ENCODE measurements at regions not wholly inside any gene's neighbourhood (a gene's known extent, or its start where the extent isn't known, plus 50 kb on each side); places are given as distances from the start of the nearest gene placed in this dataset.

- Mint-ChIP-seq H3K27ac (no peak overlapping the region), H3K36me3 (peaks cover 0 to 7% (median 0%) of the 10 kb centered on the region in 3 donors), H3K4me1 (peaks cover 0 to 1% of the 10 kb centered on the region in 2 donors), H3K9me3 (peaks cover 5 to 22% (median 9%) of the 10 kb centered on the region in 6 donors), H3K27me3 (ENCODE audit: low read depth in 3 of 3) (peaks cover 0 to 3% (median 0%) of the 10 kb centered on the region in 3 donors), H3K4me3 (no peak overlapping the region)
- DNase-seq: no peak
Measured at GRCh38 chr21:19992540-19992939, 1005.7 kb upstream of the NCAM2 start.

- H3K9me3 Mint-ChIP-seq: peaks cover 5 to 24% (median 9%) of the 10 kb centered on the region in 6 donors
- peaks cover 0 to under 1% (median 0%) of the 10 kb centered on the region in 3 donors for H3K36me3 Mint-ChIP-seq
- peaks cover 0 to 1% of the 10 kb centered on the region in 2 donors for H3K4me1 Mint-ChIP-seq
- DNase-seq: no peak
- H3K4me3 Mint-ChIP-seq: no peak overlapping the region
- no peak overlapping the region for H3K27ac Mint-ChIP-seq
- no peaks in the 10 kb centered on the region for H3K27me3 Mint-ChIP-seq (ENCODE audit: low read depth in 3 of 3)
Measured at GRCh38 chr21:19993268-19993667, 1004.9 kb upstream of the NCAM2 start.

- H3K4me1 Mint-ChIP-seq: peaks cover 0 to 1% of the 10 kb centered on the region in 2 donors
- peaks cover 0 to 4% (median 0%) of the 10 kb centered on the region in 3 donors for H3K36me3 Mint-ChIP-seq
- DNase-seq: no peak
- H3K4me3 Mint-ChIP-seq: no peak overlapping the region
- peaks cover 5 to 38% (median 9%) of the 10 kb centered on the region in 6 donors for H3K9me3 Mint-ChIP-seq
- no peak overlapping the region for H3K27ac Mint-ChIP-seq
- H3K27me3 Mint-ChIP-seq (ENCODE audit: low read depth in 3 of 3): no peaks in the 10 kb centered on the region
Measured at GRCh38 chr21:19995253-19995652, 1003.0 kb upstream of the NCAM2 start.

GRCh38 chr21:19998453-19998852, 999.8 kb upstream of the NCAM2 start:
- Mint-ChIP-seq H3K4me1 (peaks cover 0 to 1% of the 10 kb centered on the region in 2 donors), H3K27me3 (ENCODE audit: low read depth in 3 of 3) (no peaks in the 10 kb centered on the region), H3K4me3 (no peak overlapping the region), H3K27ac (no peak overlapping the region), H3K9me3 (peaks cover 0 to 32% (median 5%) of the 10 kb centered on the region in 6 donors), H3K36me3 (peaks cover 0 to 4% (median 0%) of the 10 kb centered on the region in 3 donors)
- DNase-seq: no peak

- H3K4me1 Mint-ChIP-seq: peaks cover 0 to 1% of the 10 kb centered on the region in 2 donors
- no peaks in the 10 kb centered on the region for H3K27me3 Mint-ChIP-seq (ENCODE audit: low read depth in 3 of 3)
- H3K4me3 Mint-ChIP-seq: no peak overlapping the region
- no peak for DNase-seq
- peaks cover 0 to 4% (median 0%) of the 10 kb centered on the region in 3 donors for H3K36me3 Mint-ChIP-seq
- H3K9me3 Mint-ChIP-seq: peaks cover 0 to 32% (median 5%) of the 10 kb centered on the region in 6 donors
- H3K27ac Mint-ChIP-seq: no peak overlapping the region
Measured at GRCh38 chr21:19999369-20000272, 998.6 kb upstream of the NCAM2 start.

GRCh38 chr21:20004367-20004766, 993.8 kb upstream of the NCAM2 start:
- no peaks in the 10 kb centered on the region for H3K27me3 Mint-ChIP-seq (ENCODE audit: low read depth in 3 of 3)
- H3K36me3 Mint-ChIP-seq: no peaks in the 10 kb centered on the region
- peaks cover 0 to 11% (median 4%) of the 10 kb centered on the region in 6 donors for H3K9me3 Mint-ChIP-seq
- no peak overlapping the region for H3K27ac Mint-ChIP-seq
- H3K4me3 Mint-ChIP-seq: no peak overlapping the region
- no peak for DNase-seq
- no peaks in the 10 kb centered on the region for H3K4me1 Mint-ChIP-seq

GRCh38 chr21:20010691-20011200, 987.5 kb upstream of the NCAM2 start:
- Mint-ChIP-seq H3K36me3 (no peaks in the 10 kb centered on the region), H3K4me3 (no peak overlapping the region), H3K4me1 (no peaks in the 10 kb centered on the region), H3K27me3 (ENCODE audit: low read depth in 3 of 3) (no peaks in the 10 kb centered on the region), H3K9me3 (peaks cover 0 to 11% (median 4%) of the 10 kb centered on the region in 6 donors), H3K27ac (no peak overlapping the region)
- no peak for DNase-seq

- Mint-ChIP-seq H3K9me3 (peaks cover 0 to 15% (median 2%) of the 10 kb centered on the region in 6 donors), H3K4me3 (no peak overlapping the region), H3K4me1 (no peaks in the 10 kb centered on the region), H3K27me3 (ENCODE audit: low read depth in 3 of 3) (no peaks in the 10 kb centered on the region), H3K27ac (no peak overlapping the region), H3K36me3 (no peaks in the 10 kb centered on the region)
- DNase-seq: no peak
Measured at GRCh38 chr21:20013851-20014250, 984.4 kb upstream of the NCAM2 start.

GRCh38 chr21:20016435-20017005, 981.7 kb upstream of the NCAM2 start:
- Mint-ChIP-seq H3K4me1 (no peaks in the 10 kb centered on the region), H3K27me3 (ENCODE audit: low read depth in 3 of 3) (no peaks in the 10 kb centered on the region), H3K4me3 (no peak overlapping the region), H3K36me3 (no peaks in the 10 kb centered on the region), H3K27ac (no peak overlapping the region), H3K9me3 (peaks cover 0 to 12% (median 3%) of the 10 kb centered on the region in 6 donors)
- no peak for DNase-seq

GRCh38 chr21:20020026-20020425, 978.2 kb upstream of the NCAM2 start:
- no peak for DNase-seq
- no peaks in the 10 kb centered on the region for H3K27me3 Mint-ChIP-seq (ENCODE audit: low read depth in 3 of 3)
- no peak overlapping the region for H3K4me3 Mint-ChIP-seq
- no peaks in the 10 kb centered on the region for H3K36me3 Mint-ChIP-seq
- H3K9me3 Mint-ChIP-seq: peaks cover 0 to 9% (median 2%) of the 10 kb centered on the region in 6 donors
- no peaks in the 10 kb centered on the region for H3K4me1 Mint-ChIP-seq
- no peak overlapping the region for H3K27ac Mint-ChIP-seq

- peaks cover 0 to 1% (median 0%) of the 10 kb centered on the region in 3 donors for H3K27me3 Mint-ChIP-seq (ENCODE audit: low read depth in 3 of 3)
- no peak overlapping the region for H3K4me3 Mint-ChIP-seq
- no peaks in the 10 kb centered on the region for H3K4me1 Mint-ChIP-seq
- DNase-seq: no peak
- peaks cover 0 to 6% (median 1%) of the 10 kb centered on the region in 6 donors for H3K9me3 Mint-ChIP-seq
- H3K36me3 Mint-ChIP-seq: no peaks in the 10 kb centered on the region
- H3K27ac Mint-ChIP-seq: no peak overlapping the region
Measured at GRCh38 chr21:20023193-20023592, 975.0 kb upstream of the NCAM2 start.

GRCh38 chr21:20024741-20025140, 973.5 kb upstream of the NCAM2 start:
- Mint-ChIP-seq H3K36me3 (no peaks in the 10 kb centered on the region), H3K9me3 (peaks cover 0 to 6% (median under 1%) of the 10 kb centered on the region in 6 donors), H3K27ac (no peak overlapping the region), H3K4me3 (no peak overlapping the region), H3K4me1 (no peaks in the 10 kb centered on the region), H3K27me3 (ENCODE audit: low read depth in 3 of 3) (peaks cover 0 to 1% (median 0%) of the 10 kb centered on the region in 3 donors)
- DNase-seq: no peak

GRCh38 chr21:20026543-20026942, 971.7 kb upstream of the NCAM2 start:
- Mint-ChIP-seq H3K4me1 (no peaks in the 10 kb centered on the region), H3K4me3 (no peak overlapping the region), H3K9me3 (peaks cover 0 to 4% (median 0%) of the 10 kb centered on the region in 6 donors), H3K27me3 (ENCODE audit: low read depth in 3 of 3) (peaks cover 0 to 1% (median 0%) of the 10 kb centered on the region in 3 donors), H3K36me3 (no peaks in the 10 kb centered on the region), H3K27ac (no peak overlapping the region)
- DNase-seq: no peak

- Mint-ChIP-seq H3K27ac (no peak overlapping the region), H3K36me3 (no peaks in the 10 kb centered on the region), H3K27me3 (ENCODE audit: low read depth in 3 of 3) (peaks cover 0 to 1% (median 0%) of the 10 kb centered on the region in 3 donors), H3K4me1 (no peaks in the 10 kb centered on the region), H3K9me3 (peaks cover 0 to 4% (median 0%) of the 10 kb centered on the region in 6 donors), H3K4me3 (no peak overlapping the region)
- DNase-seq: no peak
Measured at GRCh38 chr21:20030390-20030789, 967.8 kb upstream of the NCAM2 start.
